Neural progenitor cell (in vitro differentiated cells): ENCODE measurements at regions not wholly inside any gene's neighbourhood (a gene's known extent, or its start where the extent isn't known, plus 50 kb on each side); places are given as distances from the start of the nearest gene placed in this dataset.

ENCODE experiments used
- CTCF ChIP-seq: fragments of 200-600 bp; sonication (generic); IDR thresholded peaks from 2 replicates; pipeline ENCODE4 v1.5.1; 2017; ENCODE audit warnings: antibody characterized with exemption, mild to moderate bottlenecking
- EZH2 ChIP-seq: fragments of 200-600 bp; sonication (generic); IDR thresholded peaks from 2 replicates; pipeline ENCODE4 v1.6.1; 2017; ENCODE audit warnings: antibody characterized with exemption, mild to moderate bottlenecking, moderate library complexity
- EZH2phosphoT487 ChIP-seq: fragments of 200-600 bp; sonication (generic); IDR thresholded peaks from 2 replicates; pipeline ENCODE4 v1.6.1; 2017; ENCODE audit warnings: antibody characterized with exemption

GRCh38 chr9:85212887-85213286 lies 528.9 kb downstream of the AGTPBP1 start:
- TF ChIP-seq EZH2 (no peak), CTCF (no peak), EZH2phosphoT487 (no peak)
